Fibroblast of lung (primary cell): ENCODE measurements at regions not wholly inside any gene's neighbourhood (a gene's known extent, or its start where the extent isn't known, plus 50 kb on each side); places are given as distances from the start of the nearest gene placed in this dataset.

Experiments
- EZH2 ChIP-seq: IDR thresholded peaks from 2 replicates; pipeline ENCODE4 v1.5.1; 2012; ENCODE audit warnings: low read length, control low read depth, mild to moderate bottlenecking; ENCODE audit errors: missing control alignments
- TF ChIP-seq, protein P1 (sequence below), 2 donors: IDR thresholded peaks in 1 of 2; conservative IDR thresholded peaks in 1 of 2; 1 replicate in 1 of 2; 2 replicates in 1 of 2; pipeline ENCODE4 v1.5.1; 2011 to 2012; ENCODE audit warnings: low read length in 2 of 2, control low read depth in 1 of 2, inconsistent platforms in 1 of 2, low read depth in 1 of 2, mild to moderate bottlenecking in 1 of 2

- TF ChIP-seq, protein P1, sequence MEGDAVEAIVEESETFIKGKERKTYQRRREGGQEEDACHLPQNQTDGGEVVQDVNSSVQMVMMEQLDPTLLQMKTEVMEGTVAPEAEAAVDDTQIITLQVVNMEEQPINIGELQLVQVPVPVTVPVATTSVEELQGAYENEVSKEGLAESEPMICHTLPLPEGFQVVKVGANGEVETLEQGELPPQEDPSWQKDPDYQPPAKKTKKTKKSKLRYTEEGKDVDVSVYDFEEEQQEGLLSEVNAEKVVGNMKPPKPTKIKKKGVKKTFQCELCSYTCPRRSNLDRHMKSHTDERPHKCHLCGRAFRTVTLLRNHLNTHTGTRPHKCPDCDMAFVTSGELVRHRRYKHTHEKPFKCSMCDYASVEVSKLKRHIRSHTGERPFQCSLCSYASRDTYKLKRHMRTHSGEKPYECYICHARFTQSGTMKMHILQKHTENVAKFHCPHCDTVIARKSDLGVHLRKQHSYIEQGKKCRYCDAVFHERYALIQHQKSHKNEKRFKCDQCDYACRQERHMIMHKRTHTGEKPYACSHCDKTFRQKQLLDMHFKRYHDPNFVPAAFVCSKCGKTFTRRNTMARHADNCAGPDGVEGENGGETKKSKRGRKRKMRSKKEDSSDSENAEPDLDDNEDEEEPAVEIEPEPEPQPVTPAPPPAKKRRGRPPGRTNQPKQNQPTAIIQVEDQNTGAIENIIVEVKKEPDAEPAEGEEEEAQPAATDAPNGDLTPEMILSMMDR (conservative IDR thresholded peaks at IDR 0.05 in 1 of 2, IDR thresholded peaks at IDR 0.05 in 1 of 2; ENCODE audit: low read depth in 1 of 2, low read length in 2 of 2): no peak
- no peak for TF ChIP-seq EZH2
These were observed 123.5 kb upstream of the GOLGA6L4 start for GRCh38 chr15:84112025-84112424.
